Colonic mucosa (tissue), 4 donors: ENCODE measurements at regions not wholly inside any gene's neighbourhood (a gene's known extent, or its start where the extent isn't known, plus 50 kb on each side); places are given as distances from the start of the nearest gene placed in this dataset.

Experiments
- DNase-seq: peaks from one replicate; pipeline ENCODE4 v3.0.0-alpha.2; 2020
- H3K27ac ChIP-seq: fragments of 200-600 bp; one replicate; pipeline ENCODE4 v1.8.0; 2021
- H3K27me3 ChIP-seq: fragments of 200-600 bp; one replicate; pipeline ENCODE4 v1.8.0; 2021
- H3K36me3 ChIP-seq: fragments of 200-600 bp; one replicate; pipeline ENCODE4 v1.8.0; 2021
- H3K4me1 ChIP-seq: fragments of 200-600 bp; one replicate; pipeline ENCODE4 v1.8.0; 2021; ENCODE audit warnings: mild to moderate bottlenecking
- H3K4me3 ChIP-seq: fragments of 200-600 bp; one replicate; pipeline ENCODE4 v1.8.0; 2021
- H3K9ac ChIP-seq, 2 donors: one replicate each; pipeline ENCODE4 v1.7.0; 2013; ENCODE audit warnings: control low read depth in 2 of 2, low read depth in 2 of 2, low read length in 2 of 2
- H3K9me3 ChIP-seq: fragments of 200-600 bp; one replicate; pipeline ENCODE4 v1.8.0; 2021
- intact Hi-C: fragments of 100-400 bp; cut with DNase I; formaldehyde crosslinking; loops from one replicate; pipeline ENCODE4 v1.14.1; 2022
- TF ChIP-seq, protein P1 (sequence below): fragments of 200-600 bp; IDR thresholded peaks from one replicate; pipeline ENCODE4 v1.8.0; 2022; ENCODE audit warnings: antibody characterized with exemption, mild to moderate bottlenecking
- donor health status: healthy.
- donor health status: DM: no; HTN: no; CAD: no.
- donor health status: DM: no; HTN: no; CAD: no.

DNA sequence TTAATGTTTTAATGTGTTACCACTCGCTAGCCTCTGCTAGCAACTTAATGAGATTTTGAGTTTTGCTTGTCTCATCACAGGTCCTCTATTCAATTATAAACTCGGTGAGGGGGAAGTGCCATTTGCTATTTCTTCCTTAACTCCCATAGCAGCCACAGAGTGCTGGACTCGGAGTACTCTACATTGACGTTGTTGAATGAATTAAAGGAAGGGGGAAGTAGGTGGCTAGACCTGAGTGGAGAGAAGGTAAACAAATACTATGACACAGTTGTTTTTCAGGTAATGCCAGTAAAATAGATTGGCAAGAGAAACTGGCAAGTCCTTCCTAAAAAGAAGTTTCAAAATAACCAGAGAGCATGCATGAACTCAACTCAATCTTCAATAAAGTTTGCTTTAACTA lies 339.3 kb downstream of the HRH4 start:
- Histone ChIP-seq H3K36me3 (no peaks in the 10 kb centered on the region), H3K27me3 (no peaks in the 10 kb centered on the region), H3K9ac (no peak overlapping the region), H3K9me3 (no peaks in the 10 kb centered on the region), H3K27ac (no peak overlapping the region), H3K4me3 (no peak overlapping the region), H3K4me1 (no peaks in the 10 kb centered on the region)
- intact Hi-C loops: no loop called here
- no peak for DNase-seq
- TF ChIP-seq, protein P1, sequence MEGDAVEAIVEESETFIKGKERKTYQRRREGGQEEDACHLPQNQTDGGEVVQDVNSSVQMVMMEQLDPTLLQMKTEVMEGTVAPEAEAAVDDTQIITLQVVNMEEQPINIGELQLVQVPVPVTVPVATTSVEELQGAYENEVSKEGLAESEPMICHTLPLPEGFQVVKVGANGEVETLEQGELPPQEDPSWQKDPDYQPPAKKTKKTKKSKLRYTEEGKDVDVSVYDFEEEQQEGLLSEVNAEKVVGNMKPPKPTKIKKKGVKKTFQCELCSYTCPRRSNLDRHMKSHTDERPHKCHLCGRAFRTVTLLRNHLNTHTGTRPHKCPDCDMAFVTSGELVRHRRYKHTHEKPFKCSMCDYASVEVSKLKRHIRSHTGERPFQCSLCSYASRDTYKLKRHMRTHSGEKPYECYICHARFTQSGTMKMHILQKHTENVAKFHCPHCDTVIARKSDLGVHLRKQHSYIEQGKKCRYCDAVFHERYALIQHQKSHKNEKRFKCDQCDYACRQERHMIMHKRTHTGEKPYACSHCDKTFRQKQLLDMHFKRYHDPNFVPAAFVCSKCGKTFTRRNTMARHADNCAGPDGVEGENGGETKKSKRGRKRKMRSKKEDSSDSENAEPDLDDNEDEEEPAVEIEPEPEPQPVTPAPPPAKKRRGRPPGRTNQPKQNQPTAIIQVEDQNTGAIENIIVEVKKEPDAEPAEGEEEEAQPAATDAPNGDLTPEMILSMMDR: no peak

DNA sequence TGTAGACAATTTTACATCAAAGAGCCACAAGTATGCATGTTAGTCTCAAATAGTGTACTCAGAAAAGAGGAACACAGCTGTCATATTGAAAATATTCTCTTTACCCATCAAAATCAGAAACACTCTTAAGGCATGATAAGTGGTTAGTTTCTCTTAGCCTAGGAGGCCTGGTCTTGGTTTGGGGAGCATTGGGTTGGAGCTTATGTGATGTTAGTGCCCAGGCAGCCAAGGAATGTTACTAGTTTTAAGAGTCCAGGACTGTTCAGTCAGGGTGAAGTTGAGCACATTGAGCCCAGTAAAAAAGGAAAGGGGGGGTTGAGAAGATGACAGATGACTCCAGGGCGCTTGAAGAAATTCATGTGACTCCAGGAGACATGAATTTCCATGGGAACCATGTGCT lies 340.6 kb downstream of the HRH4 start:
- Histone ChIP-seq H3K27ac (no peak overlapping the region), H3K36me3 (no peaks in the 10 kb centered on the region), H3K9ac (no peak overlapping the region), H3K4me1 (no peaks in the 10 kb centered on the region), H3K27me3 (no peaks in the 10 kb centered on the region), H3K4me3 (no peak overlapping the region), H3K9me3 (no peaks in the 10 kb centered on the region)
- intact Hi-C loops: no loop called here
- TF ChIP-seq, protein P1: no peak
- DNase-seq: no peak

DNA sequence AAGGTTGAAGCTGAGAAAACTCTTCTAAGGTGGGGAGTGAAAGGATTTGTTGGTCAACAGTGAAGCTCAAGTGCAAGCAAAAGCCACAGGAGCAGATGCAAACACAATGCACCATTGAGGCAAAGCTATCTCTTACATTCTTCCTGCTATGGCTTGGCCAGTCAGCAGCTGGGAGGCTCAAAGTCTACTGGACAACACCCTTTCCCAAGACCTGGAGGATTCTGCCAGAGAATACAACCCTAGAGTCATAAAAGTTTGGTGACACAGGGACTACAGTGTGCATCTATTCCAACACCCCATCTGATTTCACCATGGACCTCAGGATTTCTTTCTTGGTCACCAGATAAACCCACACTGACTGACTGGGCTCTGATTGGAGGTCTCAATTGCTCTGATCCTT lies 342.0 kb downstream of the HRH4 start:
- Histone ChIP-seq H3K4me3 (no peak overlapping the region), H3K27me3 (no peaks in the 10 kb centered on the region), H3K36me3 (no peaks in the 10 kb centered on the region), H3K4me1 (no peaks in the 10 kb centered on the region), H3K9me3 (no peaks in the 10 kb centered on the region), H3K27ac (peak overlapping the region; percentile 10), H3K9ac (no peak overlapping the region)
- peak; percentile 72 for DNase-seq
- TF ChIP-seq, protein P1: no peak
- intact Hi-C loops: no loop called here

DNA sequence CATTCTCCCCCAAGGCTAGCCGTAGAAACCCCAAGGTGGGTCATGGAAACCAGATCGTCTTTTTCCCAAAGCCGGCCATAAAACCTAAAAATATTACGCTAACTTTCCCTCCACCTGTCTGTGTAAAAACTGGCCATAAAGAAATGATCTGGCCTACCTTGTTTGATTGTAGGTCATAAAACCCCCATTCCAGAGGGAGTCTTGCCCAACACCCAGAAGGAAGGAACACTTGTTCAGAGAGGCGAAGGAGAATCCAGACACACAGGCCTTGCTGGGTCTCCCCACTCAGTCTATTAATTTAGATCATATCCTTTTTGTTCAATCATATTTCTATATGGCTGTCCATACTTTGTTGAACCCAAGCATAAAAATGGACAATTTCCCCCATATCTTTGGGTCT lies 344.7 kb downstream of the HRH4 start:
- Histone ChIP-seq H3K9me3 (no peaks in the 10 kb centered on the region), H3K9ac (no peak overlapping the region), H3K36me3 (no peaks in the 10 kb centered on the region), H3K27me3 (no peaks in the 10 kb centered on the region), H3K4me1 (no peaks in the 10 kb centered on the region), H3K27ac (no peak overlapping the region), H3K4me3 (no peak overlapping the region)
- peak; percentile 57 for DNase-seq
- TF ChIP-seq, protein P1: no peak
- intact Hi-C loops: no loop called here

DNA sequence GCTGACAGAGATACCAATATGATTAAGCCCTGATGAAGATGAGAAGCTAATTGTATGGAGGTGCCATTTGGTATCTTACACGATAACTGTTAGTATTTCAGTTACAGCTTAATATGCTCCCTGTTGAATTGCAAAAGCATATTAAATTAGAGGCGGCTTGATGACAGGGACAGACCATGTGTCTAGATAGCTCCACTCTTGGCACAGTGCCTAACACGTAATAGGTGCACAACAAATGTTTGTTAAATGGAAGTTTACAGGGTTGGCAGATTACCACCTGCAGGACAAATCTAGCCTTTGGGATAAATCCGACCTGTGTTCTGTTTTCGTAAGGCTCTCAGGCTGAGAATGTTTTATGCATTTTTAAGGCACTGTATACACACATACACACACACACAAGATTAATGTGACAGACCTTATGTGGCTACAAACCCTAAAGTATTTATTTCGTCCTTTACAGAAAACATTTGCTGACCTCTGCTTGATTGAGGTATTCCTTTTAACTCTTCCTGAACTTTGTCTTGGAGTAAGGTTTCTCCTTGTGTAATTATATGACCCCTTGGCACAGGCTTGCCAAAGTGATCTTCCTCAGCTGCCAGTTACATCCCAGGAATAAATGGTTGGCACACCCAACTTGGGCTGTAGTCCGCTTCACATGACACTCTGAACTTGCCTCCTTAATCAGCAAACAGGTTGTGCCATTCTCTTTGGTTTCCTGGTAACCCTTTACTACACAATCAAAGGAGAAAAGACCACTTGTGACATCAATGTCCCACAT lies 348.9 kb downstream of the HRH4 start:
- H3K4me1 ChIP-seq: no peaks in the 10 kb centered on the region
- peak overlapping the region; percentile 84 for H3K27ac ChIP-seq
- no peak overlapping the region for H3K9ac ChIP-seq
- intact Hi-C loops: no loop called here
- no peak overlapping the region for H3K4me3 ChIP-seq
- TF ChIP-seq, protein P1: no peak
- peak; percentile 71 for DNase-seq
- no peaks in the 10 kb centered on the region for H3K36me3 ChIP-seq
- H3K9me3 ChIP-seq: no peaks in the 10 kb centered on the region
- no peaks in the 10 kb centered on the region for H3K27me3 ChIP-seq
